GM10266 (cell line): ENCODE measurements at regions not wholly inside any gene's neighbourhood (a gene's known extent, or its start where the extent isn't known, plus 50 kb on each side); places are given as distances from the start of the nearest gene placed in this dataset.

ENCODE experiments used
- DNase-seq: peaks from one replicate; pipeline ENCODE4 v3.0.0; 2012; ENCODE audit errors: extremely low spot score
- TF ChIP-seq, protein P1 (sequence below): IDR thresholded peaks from 2 replicates; pipeline ENCODE4 v1.5.1; 2012; ENCODE audit warnings: mild to moderate bottlenecking, low read depth; ENCODE audit not compliant: control insufficient read depth, insufficient read depth; ENCODE audit errors: missing control alignments

DNA sequence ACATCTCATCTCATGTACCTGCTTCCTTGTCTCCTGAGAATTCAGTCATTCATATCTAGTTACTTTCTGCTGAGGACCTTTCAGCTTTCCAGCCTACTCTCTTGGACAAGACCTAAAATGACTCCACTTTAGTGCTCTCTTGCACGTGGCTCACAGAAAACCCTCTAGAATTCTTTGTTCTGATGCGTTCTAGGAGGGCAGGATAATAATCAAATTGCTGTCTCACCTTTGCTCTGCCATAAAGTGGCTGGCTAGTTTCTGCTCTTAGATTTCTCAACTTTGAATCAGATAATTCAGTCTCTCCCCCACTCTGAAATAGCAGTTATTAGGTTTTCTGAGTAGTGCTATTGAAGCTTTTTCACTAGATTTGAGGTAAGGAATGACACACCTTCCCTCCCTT lies 429.5 kb upstream of the FBXO33 start:
- TF ChIP-seq, protein P1, sequence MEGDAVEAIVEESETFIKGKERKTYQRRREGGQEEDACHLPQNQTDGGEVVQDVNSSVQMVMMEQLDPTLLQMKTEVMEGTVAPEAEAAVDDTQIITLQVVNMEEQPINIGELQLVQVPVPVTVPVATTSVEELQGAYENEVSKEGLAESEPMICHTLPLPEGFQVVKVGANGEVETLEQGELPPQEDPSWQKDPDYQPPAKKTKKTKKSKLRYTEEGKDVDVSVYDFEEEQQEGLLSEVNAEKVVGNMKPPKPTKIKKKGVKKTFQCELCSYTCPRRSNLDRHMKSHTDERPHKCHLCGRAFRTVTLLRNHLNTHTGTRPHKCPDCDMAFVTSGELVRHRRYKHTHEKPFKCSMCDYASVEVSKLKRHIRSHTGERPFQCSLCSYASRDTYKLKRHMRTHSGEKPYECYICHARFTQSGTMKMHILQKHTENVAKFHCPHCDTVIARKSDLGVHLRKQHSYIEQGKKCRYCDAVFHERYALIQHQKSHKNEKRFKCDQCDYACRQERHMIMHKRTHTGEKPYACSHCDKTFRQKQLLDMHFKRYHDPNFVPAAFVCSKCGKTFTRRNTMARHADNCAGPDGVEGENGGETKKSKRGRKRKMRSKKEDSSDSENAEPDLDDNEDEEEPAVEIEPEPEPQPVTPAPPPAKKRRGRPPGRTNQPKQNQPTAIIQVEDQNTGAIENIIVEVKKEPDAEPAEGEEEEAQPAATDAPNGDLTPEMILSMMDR, result no peak
- DNase-seq, result no peak

GRCh38 chr14:39861229-39861600 lies 429.0 kb upstream of the FBXO33 start:
- no peak for DNase-seq
- TF ChIP-seq, protein P1, result no peak

GRCh38 chr14:39860596-39861228 lies 428.5 kb upstream of the FBXO33 start:
- TF ChIP-seq, protein P1, result no peak

GRCh38 chr14:39859314-39859713 lies 427.1 kb upstream of the FBXO33 start:
- TF ChIP-seq, protein P1, result no peak
- DNase-seq, result no peak

More at GRCh38 chr14:39860596-39861228, 428.5 kb upstream of the FBXO33 start:
- DNase-seq, result no peak

GRCh38 chr14:39857376-39858055 lies 425.3 kb upstream of the FBXO33 start:
- TF ChIP-seq, protein P1, result no peak
- DNase-seq, result no peak

DNA sequence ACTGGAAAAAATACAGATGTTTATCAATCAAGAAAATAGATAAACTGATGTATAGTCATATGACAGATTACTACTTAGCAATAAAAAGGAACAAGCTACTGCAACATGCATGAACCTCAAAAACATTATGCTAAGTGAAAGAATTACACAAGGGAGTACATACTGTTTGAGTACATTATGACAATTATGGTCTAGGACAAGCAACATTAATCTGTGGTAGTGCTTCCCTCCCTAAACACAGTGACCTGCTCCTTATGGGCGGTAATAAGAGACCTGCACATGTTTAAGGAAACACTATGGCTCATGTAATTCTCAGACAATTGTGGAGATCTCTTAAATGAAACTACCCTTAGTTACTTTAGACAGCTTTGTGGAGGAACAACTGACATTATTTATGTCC lies 421.2 kb upstream of the FBXO33 start:
- DNase-seq, result no peak
- TF ChIP-seq, protein P1, result no peak

DNA sequence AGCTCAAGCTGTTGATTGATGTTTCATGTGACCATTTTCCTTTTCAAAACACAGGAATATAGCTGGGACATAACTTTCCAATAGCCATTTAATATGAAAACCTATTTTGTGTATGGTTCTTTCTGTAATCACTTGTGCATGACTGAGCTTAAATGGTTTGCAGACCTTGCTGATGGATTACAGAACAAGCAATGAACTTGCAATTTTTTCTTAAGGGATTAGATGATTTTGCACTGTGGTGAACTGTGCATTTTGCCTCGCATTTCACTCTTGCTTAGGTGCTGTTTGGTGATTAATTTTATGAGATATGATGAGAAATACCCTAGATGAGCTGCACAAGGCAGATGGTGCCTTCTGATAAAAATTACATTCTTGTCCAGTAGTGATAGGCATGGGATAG lies 419.0 kb upstream of the FBXO33 start:
- no peak for DNase-seq
- TF ChIP-seq, protein P1, result no peak
